Kidney (tissue), 13 donors: ENCODE measurements at regions not wholly inside any gene's neighbourhood (a gene's known extent, or its start where the extent isn't known, plus 50 kb on each side); places are given as distances from the start of the nearest gene placed in this dataset.

Experiments
- DNase-seq, 5 donors: peaks; one replicate each; pipeline ENCODE4 v3.0.0-alpha.2; 2013 to 2020
- FAIRE-seq: peaks from 2 replicates; lab custom pipeline; 2012; peaks lifted over from hg19 to GRCh38; lab: Jason Lieb, UNC
- H3K27ac ChIP-seq, 2 donors: one replicate each; pipeline ENCODE4 v1.7.0; 2013; ENCODE audit warnings: low read depth in 2 of 2, low read length in 2 of 2, inconsistent platforms in 1 of 2
- H3K27me3 ChIP-seq: one replicate; pipeline ENCODE4 v1.7.1; 2013; ENCODE audit warnings: low read length, inconsistent platforms; ENCODE audit not compliant: control insufficient read depth, insufficient read depth
- H3K36me3 ChIP-seq, 3 donors: one replicate each; pipeline versions ENCODE4 v1.7.0 to v1.7.1; 2013; ENCODE audit warnings: low read length in 3 of 3, control low read depth in 1 of 3, inconsistent platforms in 1 of 3; ENCODE audit not compliant: insufficient read depth in 3 of 3, control insufficient read depth in 2 of 3
- H3K4me1 ChIP-seq, 3 donors: one replicate each; pipeline versions ENCODE4 v1.7.0 to v1.7.1; 2013; ENCODE audit warnings: low read length in 3 of 3, inconsistent platforms in 1 of 3, low read depth in 1 of 3; ENCODE audit not compliant: control insufficient read depth in 2 of 3, insufficient read depth in 2 of 3
- H3K4me3 ChIP-seq, 3 donors: one replicate each; pipeline versions ENCODE4 v1.7.0 to v1.8.1; 2013; ENCODE audit warnings: low read length in 3 of 3, control low read depth in 1 of 3, inconsistent platforms in 1 of 3
- H3K9ac ChIP-seq, 3 donors: one replicate each; pipeline versions ENCODE4 v1.7.0 to v1.7.1; 2013; ENCODE audit warnings: low read length in 3 of 3, control low read depth in 1 of 3, inconsistent platforms in 1 of 3
- H3K9me3 ChIP-seq, 3 donors: one replicate each; pipeline versions ENCODE4 v1.7.0 to v1.7.1; 2013; ENCODE audit warnings: low read length in 3 of 3, control low read depth in 1 of 3, inconsistent platforms in 1 of 3; ENCODE audit not compliant: control insufficient read depth in 2 of 3, insufficient read depth in 1 of 3
- CTCF ChIP-seq: IDR thresholded peaks from 3 replicates; pipeline ENCODE4 v1.5.1; 2012; ENCODE audit warnings: mild to moderate bottlenecking, moderate library complexity, borderline replicate concordance; ENCODE audit not compliant: insufficient read depth; ENCODE audit errors: extremely low read depth
- intact Hi-C: fragments of 100-400 bp; cut with DNase I; formaldehyde crosslinking; loops from one replicate; pipeline ENCODE4 v1.11.1; 2022
- donor health status: control.
- donor health status: control.
- donor health status: control.
- donor health status: control.
- donor health status: control.
- donor health status: DM: yes; HTN: yes; CAD: no.
- donor health status: Normal renal cell carcinoma (clear cell type).

- intact Hi-C loops = no loop called here
- Histone ChIP-seq H3K9me3 (no peaks in the 10 kb centered on the region), H3K9ac (no peak overlapping the region), H3K4me3 (no peak overlapping the region), H3K27ac (no peak overlapping the region), H3K4me1 (no peaks in the 10 kb centered on the region), H3K36me3 (no peaks in the 10 kb centered on the region), H3K27me3 (no peaks in the 10 kb centered on the region)
- no peak for DNase-seq
- FAIRE-seq = no peak
- TF ChIP-seq CTCF = no peak
Observed at GRCh38 chr2:7272210-7272609, 355.0 kb downstream of the RNF144A start.

- FAIRE-seq = no peak
- no peak overlapping the region for H3K27ac ChIP-seq
- intact Hi-C loops = no loop called here
Observed at GRCh38 chr2:7278984-7279383, 361.8 kb downstream of the RNF144A start.

GRCh38 chr2:7279421-7279949 lies 362.3 kb downstream of the RNF144A start:
- H3K9me3 ChIP-seq = no peaks in the 10 kb centered on the region
- H3K9ac ChIP-seq = no peak overlapping the region
- no peak overlapping the region for H3K27ac ChIP-seq
- no peak for FAIRE-seq
- no peaks in the 10 kb centered on the region for H3K27me3 ChIP-seq
- no peak for TF ChIP-seq CTCF
- no peak for DNase-seq
- H3K36me3 ChIP-seq = no peaks in the 10 kb centered on the region
- no peak overlapping the region for H3K4me3 ChIP-seq
- intact Hi-C loops = no loop called here
- no peaks in the 10 kb centered on the region for H3K4me1 ChIP-seq

More at GRCh38 chr2:7278984-7279383, 361.8 kb downstream of the RNF144A start:
- H3K4me1 ChIP-seq = no peaks in the 10 kb centered on the region
- no peaks in the 10 kb centered on the region for H3K27me3 ChIP-seq
- no peak overlapping the region for H3K4me3 ChIP-seq
- no peaks in the 10 kb centered on the region for H3K36me3 ChIP-seq
- H3K9me3 ChIP-seq = no peaks in the 10 kb centered on the region
- DNase-seq = no peak
- TF ChIP-seq CTCF = no peak
- no peak overlapping the region for H3K9ac ChIP-seq

GRCh38 chr2:7280790-7281189 lies 363.6 kb downstream of the RNF144A start:
- Histone ChIP-seq H3K4me1 (no peaks in the 10 kb centered on the region), H3K9ac (no peak overlapping the region), H3K36me3 (no peaks in the 10 kb centered on the region), H3K27ac (no peak overlapping the region), H3K4me3 (no peak overlapping the region), H3K27me3 (no peaks in the 10 kb centered on the region), H3K9me3 (no peaks in the 10 kb centered on the region)
- FAIRE-seq = no peak
- no peak for TF ChIP-seq CTCF
- intact Hi-C loops = no loop called here
- no peak for DNase-seq
